NCI-H82 (cell line): ENCODE measurements at regions not wholly inside any gene's neighbourhood (a gene's known extent, or its start where the extent isn't known, plus 50 kb on each side); places are given as distances from the start of the nearest gene placed in this dataset.

Source experiments
- DNase-seq: peaks from one replicate; lab custom pipeline; 2025; lab: John Stamatoyannopoulos, UW

- DNase-seq, result no peak
Measured at GRCh38 chr3:99191186-99191585, 289.7 kb upstream of the DCBLD2 start.

GRCh38 chr3:99188936-99189335, 287.4 kb upstream of the DCBLD2 start:
- DNase-seq, result no peak

GRCh38 chr3:99186016-99186415, 284.5 kb upstream of the DCBLD2 start:
- DNase-seq, result no peak

- no peak for DNase-seq
Measured at GRCh38 chr3:99176169-99176964, 274.9 kb upstream of the DCBLD2 start.

- DNase-seq, result no peak
Measured at GRCh38 chr3:99175276-99175812, 273.8 kb upstream of the DCBLD2 start.

- peak; percentile 81 for DNase-seq
Measured at GRCh38 chr3:99172736-99173657, 271.5 kb upstream of the DCBLD2 start.

- DNase-seq, result no peak
Measured at GRCh38 chr3:99171800-99172199, 270.3 kb upstream of the DCBLD2 start.

- DNase-seq, result no peak
Measured at GRCh38 chr3:99170867-99171517, 269.5 kb upstream of the DCBLD2 start.

- DNase-seq, result no peak
Measured at GRCh38 chr3:99167071-99167470, 265.6 kb upstream of the DCBLD2 start.

GRCh38 chr3:99163314-99163713, 261.8 kb upstream of the DCBLD2 start:
- no peak for DNase-seq

GRCh38 chr3:99159220-99159762, 257.8 kb upstream of the DCBLD2 start:
- DNase-seq, result no peak

- DNase-seq, result no peak
Measured at GRCh38 chr3:99145031-99145430, 243.5 kb upstream of the DCBLD2 start.

GRCh38 chr3:99143493-99143892, 242.0 kb upstream of the DCBLD2 start:
- no peak for DNase-seq

- no peak for DNase-seq
Measured at GRCh38 chr3:99134986-99135385, 233.5 kb upstream of the DCBLD2 start.

GRCh38 chr3:99131876-99132275, 230.4 kb upstream of the DCBLD2 start:
- no peak for DNase-seq

GRCh38 chr3:99128725-99129505, 227.4 kb upstream of the DCBLD2 start:
- DNase-seq, result no peak

- DNase-seq, result no peak
Measured at GRCh38 chr3:99128235-99128634, 226.7 kb upstream of the DCBLD2 start.

GRCh38 chr3:99126316-99126715, 224.8 kb upstream of the DCBLD2 start:
- no peak for DNase-seq

GRCh38 chr3:99119385-99119784, 217.9 kb upstream of the DCBLD2 start:
- no peak for DNase-seq

- no peak for DNase-seq
Measured at GRCh38 chr3:99118381-99118780, 216.9 kb upstream of the DCBLD2 start.
